Karpas-422 (cell line): ENCODE measurements at regions not wholly inside any gene's neighbourhood (a gene's known extent, or its start where the extent isn't known, plus 50 kb on each side); places are given as distances from the start of the nearest gene placed in this dataset.

Source experiments
- DNase-seq: peaks from one replicate; pipeline ENCODE4 v3.0.0-alpha.2; 2015
- H2AFZ ChIP-seq: fragments of 200-600 bp; sonication (generic); 2 replicates; pipeline ENCODE4 v1.6.1; 2014; ENCODE audit warnings: antibody characterized with exemption, low read length, mixed read lengths
- H3K27ac ChIP-seq: fragments of 200-600 bp; sonication (generic); 2 replicates; pipeline ENCODE4 v1.5.1; 2014; ENCODE audit warnings: mild to moderate bottlenecking, low read length, moderate library complexity
- H3K27me3 ChIP-seq: fragments of 200-600 bp; sonication (generic); 2 replicates; pipeline ENCODE4 v1.6.1; 2014; ENCODE audit warnings: low read length, mixed read lengths
- H3K36me3 ChIP-seq: fragments of 200-600 bp; sonication (generic); 2 replicates; pipeline ENCODE4 v1.6.1; 2014; ENCODE audit warnings: low read length, mixed read lengths; ENCODE audit not compliant: insufficient read depth
- H3K4me1 ChIP-seq: fragments of 200-600 bp; sonication (generic); 2 replicates; pipeline ENCODE4 v1.6.1; 2014; ENCODE audit warnings: mild to moderate bottlenecking, low read length, mixed read lengths
- H3K4me2 ChIP-seq: fragments of 200-600 bp; sonication (generic); 2 replicates; pipeline ENCODE4 v1.6.1; 2014; ENCODE audit warnings: low read length, low read depth, mild to moderate bottlenecking; ENCODE audit not compliant: poor library complexity, severe bottlenecking
- H3K4me3 ChIP-seq: fragments of 200-600 bp; sonication (generic); 2 replicates; pipeline ENCODE4 v1.5.1; 2014; ENCODE audit warnings: mild to moderate bottlenecking, antibody characterized with exemption, low read length, mixed read lengths
- H3K79me2 ChIP-seq: fragments of 200-600 bp; sonication (generic); 2 replicates; pipeline ENCODE4 v1.6.1; 2014; ENCODE audit warnings: mild to moderate bottlenecking, low read length, mixed read lengths
- H3K9ac ChIP-seq: fragments of 200-600 bp; sonication (generic); 2 replicates; pipeline ENCODE4 v1.6.0; 2014; ENCODE audit warnings: low read length
- H3K9me2 ChIP-seq: fragments of 200-600 bp; sonication (generic), shearing (Covaris generic); replicated peaks from 2 replicates; pipeline ENCODE4 v1.6.0; 2014; ENCODE audit warnings: mild to moderate bottlenecking, low read length, moderate library complexity; ENCODE audit not compliant: insufficient read depth
- H3K9me3 ChIP-seq: fragments of 300-700, 200-600 bp; sonication (generic); 2 replicates; pipeline ENCODE4 v1.6.1; 2014; ENCODE audit warnings: low read length, mixed read lengths
- H4K20me1 ChIP-seq: fragments of 200-600 bp; sonication (generic); 2 replicates; pipeline ENCODE4 v1.6.1; 2014; ENCODE audit warnings: mild to moderate bottlenecking, antibody characterized with exemption, low read length, low read depth; ENCODE audit not compliant: insufficient read depth

- H3K36me3 ChIP-seq, result no peaks in the 10 kb centered on the region
- H3K27me3 ChIP-seq, result no peaks in the 10 kb centered on the region
- H3K4me1 ChIP-seq, result no peaks in the 10 kb centered on the region
- no peak overlapping the region for H3K27ac ChIP-seq
- no peak overlapping the region for H3K4me3 ChIP-seq
- no peak for DNase-seq
- no peak overlapping the region for H3K9ac ChIP-seq
- no peaks in the 10 kb centered on the region for H3K79me2 ChIP-seq
- no peaks in the 10 kb centered on the region for H4K20me1 ChIP-seq
- no peaks in the 10 kb centered on the region for H3K9me2 ChIP-seq
- H3K4me2 ChIP-seq, result no peak overlapping the region
- no peaks in the 10 kb centered on the region for H3K9me3 ChIP-seq
- H2AFZ ChIP-seq, result no peak overlapping the region
These were observed 388.3 kb downstream of the ADAM29 start for GRCh38 chr4:175306436-175306835.

- Histone ChIP-seq H3K9me2 (no peaks in the 10 kb centered on the region), H4K20me1 (no peaks in the 10 kb centered on the region), H3K9ac (no peak overlapping the region), H3K36me3 (no peaks in the 10 kb centered on the region), H3K27me3 (no peaks in the 10 kb centered on the region), H3K4me2 (no peak overlapping the region), H3K4me1 (no peaks in the 10 kb centered on the region), H2AFZ (no peak overlapping the region), H3K79me2 (no peaks in the 10 kb centered on the region), H3K27ac (no peak overlapping the region), H3K4me3 (no peak overlapping the region), H3K9me3 (no peaks in the 10 kb centered on the region)
- DNase-seq, result no peak
These were observed 389.2 kb downstream of the ADAM29 start for GRCh38 chr4:175307326-175307725.

GRCh38 chr4:175308236-175308635 is 390.1 kb downstream of the ADAM29 start:
- Histone ChIP-seq H3K4me2 (no peak overlapping the region), H3K36me3 (no peaks in the 10 kb centered on the region), H2AFZ (no peak overlapping the region), H4K20me1 (no peaks in the 10 kb centered on the region), H3K9me3 (no peaks in the 10 kb centered on the region), H3K79me2 (no peaks in the 10 kb centered on the region), H3K27ac (no peak overlapping the region), H3K4me1 (no peaks in the 10 kb centered on the region), H3K9me2 (no peaks in the 10 kb centered on the region), H3K4me3 (no peak overlapping the region), H3K9ac (no peak overlapping the region), H3K27me3 (no peaks in the 10 kb centered on the region)
- DNase-seq, result no peak

GRCh38 chr4:175309041-175309440 is 390.9 kb downstream of the ADAM29 start:
- Histone ChIP-seq H3K36me3 (no peaks in the 10 kb centered on the region), H3K9me2 (no peaks in the 10 kb centered on the region), H3K9me3 (no peaks in the 10 kb centered on the region), H4K20me1 (no peaks in the 10 kb centered on the region), H3K27me3 (no peaks in the 10 kb centered on the region), H3K4me3 (no peak overlapping the region), H3K4me2 (no peak overlapping the region), H3K79me2 (no peaks in the 10 kb centered on the region), H3K9ac (no peak overlapping the region), H2AFZ (no peak overlapping the region), H3K27ac (no peak overlapping the region), H3K4me1 (no peaks in the 10 kb centered on the region)
- no peak for DNase-seq

GRCh38 chr4:175325230-175325629 is 407.1 kb downstream of the ADAM29 start:
- Histone ChIP-seq H3K9me3 (no peaks in the 10 kb centered on the region), H3K27ac (no peak overlapping the region), H4K20me1 (no peaks in the 10 kb centered on the region), H2AFZ (no peak overlapping the region), H3K9me2 (no peaks in the 10 kb centered on the region), H3K9ac (no peak overlapping the region), H3K4me2 (no peak overlapping the region), H3K27me3 (no peaks in the 10 kb centered on the region), H3K4me1 (no peaks in the 10 kb centered on the region), H3K36me3 (no peaks in the 10 kb centered on the region), H3K79me2 (no peaks in the 10 kb centered on the region), H3K4me3 (no peak overlapping the region)
- no peak for DNase-seq

- Histone ChIP-seq H3K4me1 (no peaks in the 10 kb centered on the region), H3K27me3 (no peaks in the 10 kb centered on the region), H4K20me1 (no peaks in the 10 kb centered on the region), H3K9me3 (no peaks in the 10 kb centered on the region), H3K9ac (no peak overlapping the region), H3K4me2 (no peak overlapping the region), H3K36me3 (no peaks in the 10 kb centered on the region), H3K27ac (no peak overlapping the region), H3K4me3 (no peak overlapping the region), H2AFZ (no peak overlapping the region), H3K79me2 (no peaks in the 10 kb centered on the region), H3K9me2 (no peaks in the 10 kb centered on the region)
- no peak for DNase-seq
These were observed 408.6 kb downstream of the ADAM29 start for GRCh38 chr4:175326796-175327195.

- Histone ChIP-seq H4K20me1 (no peaks in the 10 kb centered on the region), H3K4me1 (no peaks in the 10 kb centered on the region), H3K27ac (no peak overlapping the region), H3K79me2 (no peaks in the 10 kb centered on the region), H3K36me3 (no peaks in the 10 kb centered on the region), H3K4me3 (no peak overlapping the region), H3K9ac (no peak overlapping the region), H3K27me3 (no peaks in the 10 kb centered on the region), H3K9me3 (no peaks in the 10 kb centered on the region), H3K9me2 (no peaks in the 10 kb centered on the region), H2AFZ (no peak overlapping the region), H3K4me2 (no peak overlapping the region)
- DNase-seq, result no peak
These were observed 412.1 kb downstream of the ADAM29 start for GRCh38 chr4:175330236-175330635.

GRCh38 chr4:175330652-175331051 is 412.5 kb downstream of the ADAM29 start:
- H3K79me2 ChIP-seq, result no peaks in the 10 kb centered on the region
- no peak overlapping the region for H3K9ac ChIP-seq
- no peak overlapping the region for H3K4me2 ChIP-seq
- DNase-seq, result no peak
- H3K27me3 ChIP-seq, result no peaks in the 10 kb centered on the region
- no peaks in the 10 kb centered on the region for H3K9me2 ChIP-seq
- no peak overlapping the region for H3K4me3 ChIP-seq
- no peaks in the 10 kb centered on the region for H3K4me1 ChIP-seq
- H3K36me3 ChIP-seq, result no peaks in the 10 kb centered on the region
- no peak overlapping the region for H3K27ac ChIP-seq
- H4K20me1 ChIP-seq, result no peaks in the 10 kb centered on the region
- H3K9me3 ChIP-seq, result no peaks in the 10 kb centered on the region
- no peak overlapping the region for H2AFZ ChIP-seq

- no peak overlapping the region for H3K4me3 ChIP-seq
- H3K79me2 ChIP-seq, result no peaks in the 10 kb centered on the region
- H3K4me1 ChIP-seq, result no peaks in the 10 kb centered on the region
- H3K4me2 ChIP-seq, result no peak overlapping the region
- H3K9ac ChIP-seq, result no peak overlapping the region
- no peaks in the 10 kb centered on the region for H3K9me2 ChIP-seq
- H2AFZ ChIP-seq, result no peak overlapping the region
- no peaks in the 10 kb centered on the region for H3K36me3 ChIP-seq
- no peak for DNase-seq
- no peaks in the 10 kb centered on the region for H3K27me3 ChIP-seq
- no peak overlapping the region for H3K27ac ChIP-seq
- no peaks in the 10 kb centered on the region for H3K9me3 ChIP-seq
- H4K20me1 ChIP-seq, result no peaks in the 10 kb centered on the region
These were observed 417.2 kb downstream of the ADAM29 start for GRCh38 chr4:175335331-175335730.
